H9 (cell line): ENCODE measurements at regions not wholly inside any gene's neighbourhood (a gene's known extent, or its start where the extent isn't known, plus 50 kb on each side); places are given as distances from the start of the nearest gene placed in this dataset.

Experiments
- DNase-seq: peaks from one replicate; pipeline ENCODE4 v3.0.0-alpha.2; 2017
- H2AFZ ChIP-seq: one replicate; pipeline ENCODE4 v1.6.1; 2013; ENCODE audit warnings: mild to moderate bottlenecking, low read length, control low read depth, moderate library complexity
- H2AK5ac ChIP-seq: 2 replicates; pipeline ENCODE4 v1.6.1; 2013; ENCODE audit warnings: low read length, control low read depth, mixed read lengths; ENCODE audit not compliant: insufficient read length
- H2BK120ac ChIP-seq: one replicate; pipeline ENCODE4 v1.6.1; 2013; ENCODE audit warnings: low read depth, mild to moderate bottlenecking, low read length, control low read depth, inconsistent platforms; ENCODE audit not compliant: poor library complexity, severe bottlenecking
- H2BK12ac ChIP-seq: 2 replicates; pipeline ENCODE4 v1.6.1; 2013; ENCODE audit warnings: low read length, control low read depth, mixed read lengths, low read depth; ENCODE audit not compliant: insufficient read length
- H2BK15ac ChIP-seq: 2 replicates; pipeline ENCODE4 v1.6.1; 2013; ENCODE audit warnings: low read depth, low read length, control low read depth
- H2BK20ac ChIP-seq: one replicate; pipeline ENCODE4 v1.6.1; 2013; ENCODE audit warnings: low read depth, mild to moderate bottlenecking, low read length, control low read depth, inconsistent platforms; ENCODE audit not compliant: poor library complexity, severe bottlenecking
- H2BK5ac ChIP-seq: 2 replicates; pipeline ENCODE4 v1.6.1; 2013; ENCODE audit warnings: low read length, control low read depth, mixed read lengths; ENCODE audit not compliant: insufficient read length
- H3K14ac ChIP-seq: 2 replicates; pipeline ENCODE4 v1.6.1; 2013; ENCODE audit warnings: low read length, control low read depth; ENCODE audit not compliant: insufficient read depth
- H3K18ac ChIP-seq: 2 replicates; pipeline ENCODE4 v1.6.1; 2013; ENCODE audit warnings: low read depth, mild to moderate bottlenecking, mixed read lengths, low read length, control low read depth; ENCODE audit not compliant: insufficient read length
- H3K23ac ChIP-seq: 2 replicates; pipeline ENCODE4 v1.6.1; 2013; ENCODE audit warnings: low read length, control low read depth, mixed read lengths, low read depth; ENCODE audit not compliant: insufficient read length
- H3K23me2 ChIP-seq: 2 replicates; pipeline ENCODE4 v1.6.1; 2013; ENCODE audit warnings: low read depth, mild to moderate bottlenecking, mixed read lengths, low read length, control low read depth; ENCODE audit not compliant: insufficient read length, poor library complexity, severe bottlenecking
- H3K27ac ChIP-seq: 2 replicates; pipeline ENCODE4 v1.5.1; 2013; ENCODE audit warnings: low read length, control low read depth, mixed read lengths, low read depth; ENCODE audit not compliant: insufficient read length
- H3K27me3 ChIP-seq: 2 replicates; pipeline ENCODE4 v1.6.1; 2013; ENCODE audit warnings: low read length, control low read depth, inconsistent platforms; ENCODE audit not compliant: insufficient read depth
- H3K4ac ChIP-seq: 2 replicates; pipeline ENCODE4 v1.6.1; 2013; ENCODE audit warnings: low read depth, mild to moderate bottlenecking, control low read depth, inconsistent platforms, low read length, moderate library complexity
- H3K4me1 ChIP-seq: 2 replicates; pipeline ENCODE4 v1.6.1; 2013; ENCODE audit warnings: low read length, control low read depth, inconsistent platforms; ENCODE audit not compliant: insufficient read depth
- H3K4me2 ChIP-seq: 2 replicates; pipeline ENCODE4 v1.6.1; 2013; ENCODE audit warnings: low read length, control low read depth, mixed read lengths; ENCODE audit not compliant: insufficient read length, insufficient read depth
- H3K56ac ChIP-seq: 2 replicates; pipeline ENCODE4 v1.6.1; 2013; ENCODE audit warnings: low read depth, mild to moderate bottlenecking, mixed read lengths, low read length, control low read depth; ENCODE audit not compliant: insufficient read length
- H3K79me1 ChIP-seq: 2 replicates; pipeline ENCODE4 v1.6.1; 2013; ENCODE audit warnings: low read depth, mild to moderate bottlenecking, moderate library complexity, low read length, control low read depth, inconsistent platforms; ENCODE audit not compliant: insufficient read depth, poor library complexity, severe bottlenecking
- H3K79me2 ChIP-seq: 2 replicates; pipeline ENCODE4 v1.6.1; 2013; ENCODE audit warnings: low read length, control low read depth, inconsistent platforms; ENCODE audit not compliant: insufficient read depth
- H3K9ac ChIP-seq: 2 replicates; pipeline ENCODE4 v1.6.1; 2013; ENCODE audit warnings: low read length, control low read depth, mixed read lengths; ENCODE audit not compliant: insufficient read length; ENCODE audit errors: extremely low read depth
- H3K9me3 ChIP-seq: one replicate; pipeline ENCODE4 v1.6.1; 2013; ENCODE audit warnings: low read depth, low read length, inconsistent platforms; ENCODE audit not compliant: control insufficient read depth
- H3T11ph ChIP-seq: one replicate; pipeline ENCODE4 v1.6.1; 2013; ENCODE audit warnings: mild to moderate bottlenecking, low read length, control low read depth, inconsistent platforms
- H4K20me1 ChIP-seq: one replicate; pipeline ENCODE4 v1.6.1; 2013; ENCODE audit not compliant: control insufficient read depth, insufficient read length, insufficient read depth
- H4K5ac ChIP-seq: 2 replicates; pipeline ENCODE4 v1.6.1; 2013; ENCODE audit warnings: low read depth, mild to moderate bottlenecking, mixed read lengths, low read length, control low read depth; ENCODE audit not compliant: insufficient read length
- H4K8ac ChIP-seq: replicated peaks from 2 replicates; pipeline ENCODE4 v1.6.1; 2013; ENCODE audit warnings: low read length, control low read depth, mixed read lengths, low read depth; ENCODE audit not compliant: insufficient read length
- H4K91ac ChIP-seq: 2 replicates; pipeline ENCODE4 v1.6.1; 2013; ENCODE audit warnings: low read depth, mild to moderate bottlenecking, moderate library complexity, mixed read lengths, low read length, control low read depth; ENCODE audit not compliant: insufficient read length
- H3K27ac Mint-ChIP-seq, 3 experiments: 2 replicates in 2 of 3; 3 replicates in 1 of 3; pipeline ENCODE4 v1.8.0; 2020 to 2021; ENCODE audit warnings: mixed read lengths in 3 of 3, mild to moderate bottlenecking in 1 of 3, moderate library complexity in 1 of 3
- H3K27me3 Mint-ChIP-seq: 2 replicates; pipeline ENCODE4 v1.8.0; 2021; ENCODE audit warnings: low read depth, mild to moderate bottlenecking, moderate library complexity, mixed read lengths
- H3K36me3 Mint-ChIP-seq, 3 experiments: 2 replicates in 2 of 3; 3 replicates in 1 of 3; pipeline ENCODE4 v1.8.0; 2020 to 2021; ENCODE audit warnings: low read depth in 3 of 3, mixed read lengths in 3 of 3; ENCODE audit not compliant: insufficient read depth in 1 of 3
- H3K4me1 Mint-ChIP-seq, 2 experiments: 2 replicates each; pipeline ENCODE4 v1.8.0; 2020; ENCODE audit warnings: mixed read lengths in 2 of 2
- H3K4me3 Mint-ChIP-seq, 2 experiments: 2 replicates in 1 of 2; 3 replicates in 1 of 2; pipeline ENCODE4 v1.8.0; 2020 to 2021; ENCODE audit warnings: mild to moderate bottlenecking in 2 of 2, mixed read lengths in 2 of 2, moderate library complexity in 1 of 2
- H3K9me3 Mint-ChIP-seq, 2 experiments: 2 replicates in 1 of 2; 3 replicates in 1 of 2; pipeline ENCODE4 v1.8.0; 2020; ENCODE audit warnings: mild to moderate bottlenecking in 2 of 2, mixed read lengths in 2 of 2, moderate library complexity in 1 of 2
- CTCF ChIP-seq: fragments of 200-600 bp; sonication (generic); conservative IDR thresholded peaks from 3 replicates; pipeline ENCODE4 v1.8.0; 2021; ENCODE audit warnings: antibody characterized with exemption, mild to moderate bottlenecking
- WGBS: extraction: QIAGEN DNeasy Blood & Tissue Kit; methylation state at CpG from one replicate; pipeline ENCODE4 v1.1.7; 2013; ENCODE audit warnings: missing lambda C conversion rate, low lambda C conversion rate, mixed read lengths; ENCODE audit not compliant: insufficient read length; ENCODE audit errors: extremely low coverage; 5-methylcytosine and 5-hydroxymethylcytosine counted together

GRCh38 chr10:29375888-29376287 lies 87.0 kb downstream of the LYZL1 start:
- Mint-ChIP-seq H3K27ac (no peak overlapping the region), H3K36me3 (no peaks in the 10 kb centered on the region), H3K27me3 (peaks cover 7% of the 10 kb centered on the region), H3K4me1 (peaks cover 11 to 17% of the 10 kb centered on the region in 2 experiments), H3K9me3 (no peaks in the 10 kb centered on the region; a peak in 2 of 5 replicates), H3K4me3 (no peak overlapping the region)
- Histone ChIP-seq H2AK5ac (no peak overlapping the region), H3K4ac (no peak overlapping the region), H2BK5ac (no peak overlapping the region), H2BK12ac (no peak overlapping the region), H2AFZ (no peak overlapping the region), H3K27me3 (no peaks in the 10 kb centered on the region), H3K56ac (no peak overlapping the region), H3K9ac (no peak overlapping the region), H3K9me3 (no peaks in the 10 kb centered on the region), H3K79me1 (no peaks in the 10 kb centered on the region), H4K91ac (no peak overlapping the region), H4K5ac (no peak overlapping the region), H2BK15ac (no peak overlapping the region), H3K27ac (no peak overlapping the region), H3K79me2 (no peaks in the 10 kb centered on the region), H3K4me2 (no peak overlapping the region), H2BK120ac (no peak overlapping the region), H3K4me1 (no peaks in the 10 kb centered on the region), H3K23me2 (no peaks in the 10 kb centered on the region), H3K23ac (no peak overlapping the region), H4K8ac (no peak overlapping the region), H3K14ac (no peak overlapping the region), H3K18ac (no peak overlapping the region), H2BK20ac (no peak overlapping the region), H3T11ph (no peak overlapping the region), H4K20me1 (no peaks in the 10 kb centered on the region)
- TF ChIP-seq CTCF = no peak
- no CpG with 5 or more reads among the region's 4 CpGs for WGBS
- no peak for DNase-seq
